HG03135 (cell line): ENCODE measurements at regions not wholly inside any gene's neighbourhood (a gene's known extent, or its start where the extent isn't known, plus 50 kb on each side); places are given as distances from the start of the nearest gene placed in this dataset.
"Not testable (repeated sequence)": the region's sequence is repeated elsewhere in the genome, so short reads cannot be mapped to it uniquely, and the experiment has no call there.

ENCODE experiments used
- ATAC-seq: cut with Tn5 transposase; IDR thresholded peaks from one replicate; pipeline ENCODE4 v1.9.1; 2021; ENCODE audit warnings: mild to moderate bottlenecking, moderate library complexity; ENCODE audit not compliant: unreplicated experiment

DNA sequence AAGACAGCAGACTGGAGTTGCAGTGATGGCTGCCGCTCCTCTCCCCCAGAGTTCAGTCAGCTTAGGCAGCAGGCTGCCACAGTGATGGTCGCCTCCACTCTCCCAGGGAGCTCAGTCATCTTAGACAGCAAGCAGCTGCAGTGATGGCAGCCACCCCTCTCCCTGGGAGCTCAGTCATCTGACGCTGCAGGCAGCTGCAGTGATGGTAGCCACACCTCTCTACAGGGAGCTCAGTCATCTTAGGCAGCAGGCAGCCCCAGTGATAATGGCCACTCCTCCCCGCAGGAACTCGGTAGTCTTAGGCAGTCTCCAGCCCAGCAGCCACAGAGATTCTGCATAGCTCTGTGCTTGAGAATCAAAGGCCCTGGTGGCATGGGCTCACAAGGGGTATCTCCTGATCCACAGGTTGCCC lies 582.7 kb downstream of the DTWD2 start:
- ATAC-seq, result no peak

DNA sequence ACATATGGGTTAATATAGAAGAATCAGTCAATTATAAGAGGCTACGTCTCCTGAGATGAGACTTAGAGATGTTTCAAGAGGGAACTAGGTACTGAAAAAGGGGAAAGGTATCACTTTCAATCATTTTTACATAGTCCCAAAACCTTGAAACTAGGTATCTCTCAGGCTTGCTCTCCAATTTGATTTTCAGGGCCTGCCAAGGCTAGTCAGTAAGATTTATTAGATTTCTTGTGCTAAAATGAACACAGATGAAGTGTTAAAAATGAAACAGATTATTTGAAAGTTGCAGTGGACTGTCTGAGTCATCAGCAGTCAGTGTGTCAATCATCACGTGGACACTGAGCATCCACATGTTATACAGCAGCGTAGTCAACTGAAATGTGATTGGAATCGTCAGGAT lies 591.1 kb downstream of the DTWD2 start:
- ATAC-seq, result no peak

- ATAC-seq, result no peak
Measured at GRCh38 chr5:118392491-118392890, 595.9 kb downstream of the DTWD2 start.

DNA sequence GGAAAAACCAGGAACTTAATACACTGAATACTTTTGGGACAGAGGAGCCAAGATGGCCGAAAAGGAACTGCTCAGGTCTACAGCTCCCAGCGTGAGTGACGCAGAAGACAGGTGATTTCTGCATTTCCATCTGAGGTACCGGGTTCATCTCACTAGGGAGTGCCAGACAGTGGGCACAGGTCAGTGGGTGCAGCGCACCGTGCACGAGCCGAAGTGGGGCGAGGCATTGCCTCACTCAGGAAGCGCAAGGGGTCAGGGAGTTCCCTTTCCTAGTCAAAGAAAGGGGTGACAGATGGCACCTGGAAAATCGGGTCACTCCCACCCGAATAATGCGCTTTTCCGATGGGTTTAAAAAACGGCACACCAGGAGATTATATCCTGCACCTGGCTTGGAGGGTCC lies 605.4 kb downstream of the DTWD2 start:
- not testable (repeated sequence) for ATAC-seq

GRCh38 chr5:118379470-118379869 lies 608.9 kb downstream of the DTWD2 start:
- no peak for ATAC-seq

DNA sequence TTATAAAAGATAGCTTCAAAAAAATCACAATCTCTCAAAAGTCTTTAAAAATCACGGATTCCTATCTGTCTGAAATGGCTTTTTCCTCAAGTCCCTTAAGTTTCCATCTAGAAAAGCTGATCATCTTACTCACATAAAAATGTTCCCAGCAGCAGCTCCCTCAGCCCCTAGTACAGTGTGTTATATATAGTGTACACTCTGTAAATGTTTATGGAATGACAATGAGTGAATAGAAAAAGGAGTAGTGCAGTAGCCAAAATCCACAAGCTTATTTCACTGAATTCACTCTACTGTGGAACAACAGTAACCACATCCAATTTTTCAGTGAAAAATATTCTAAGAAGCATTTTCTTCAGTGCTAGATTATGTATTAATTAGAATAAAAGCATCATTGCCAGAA lies 609.4 kb downstream of the DTWD2 start:
- no peak for ATAC-seq

- ATAC-seq, result no peak
Measured at GRCh38 chr5:118377420-118377819, 610.9 kb downstream of the DTWD2 start.

GRCh38 chr5:118371973-118372831 lies 616.1 kb downstream of the DTWD2 start:
- no peak for ATAC-seq

- ATAC-seq, result no peak
Measured at GRCh38 chr5:118366429-118366828, 621.9 kb downstream of the DTWD2 start.

- no peak for ATAC-seq
Measured at GRCh38 chr5:118365718-118366117, 622.6 kb downstream of the DTWD2 start.

DNA sequence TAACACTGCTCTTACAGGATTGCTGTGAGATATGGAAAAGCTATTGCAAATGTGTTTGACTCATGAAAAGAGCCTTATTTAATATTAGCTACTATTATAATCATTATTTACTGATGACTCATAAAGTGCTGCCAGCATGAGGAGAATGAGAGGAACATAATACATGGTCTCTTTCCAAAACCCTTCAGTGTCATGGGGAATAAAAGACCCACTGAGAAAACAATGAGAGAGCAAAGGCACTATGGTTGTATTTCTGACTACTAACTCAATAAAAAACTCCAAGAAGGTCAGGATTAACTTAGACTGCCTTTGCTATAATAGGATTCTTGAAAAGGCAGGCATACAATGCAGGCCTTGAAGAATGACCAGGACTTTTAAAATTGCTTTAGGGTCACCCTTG lies 633.5 kb downstream of the DTWD2 start:
- no peak for ATAC-seq

- no peak for ATAC-seq
Measured at GRCh38 chr5:118353970-118354369, 634.4 kb downstream of the DTWD2 start.

GRCh38 chr5:118336468-118336867 lies 651.9 kb downstream of the DTWD2 start:
- no peak for ATAC-seq

DNA sequence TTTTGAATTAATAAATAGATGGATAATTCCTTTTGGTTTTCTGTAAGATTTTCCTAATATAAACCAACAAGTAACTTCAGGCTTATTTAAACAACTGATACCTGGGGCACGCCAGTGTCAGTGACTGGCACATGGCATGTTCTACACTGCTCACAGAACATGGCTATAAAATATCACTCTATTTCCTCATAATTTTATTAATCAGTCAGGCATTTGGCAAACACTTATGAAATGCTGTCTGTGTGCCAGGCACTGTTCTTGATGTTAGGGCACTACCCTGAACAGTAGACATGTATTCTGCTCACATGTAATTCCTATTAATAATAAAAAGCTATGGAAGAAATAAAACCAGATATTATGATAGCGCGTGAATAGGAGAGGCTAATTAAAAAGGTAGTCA lies 661.0 kb downstream of the DTWD2 start:
- ATAC-seq, result no peak

- no peak for ATAC-seq
Measured at GRCh38 chr5:118326481-118327045, 661.8 kb downstream of the DTWD2 start.

- ATAC-seq, result no peak
Measured at GRCh38 chr5:118325931-118326330, 662.4 kb downstream of the DTWD2 start.

DNA sequence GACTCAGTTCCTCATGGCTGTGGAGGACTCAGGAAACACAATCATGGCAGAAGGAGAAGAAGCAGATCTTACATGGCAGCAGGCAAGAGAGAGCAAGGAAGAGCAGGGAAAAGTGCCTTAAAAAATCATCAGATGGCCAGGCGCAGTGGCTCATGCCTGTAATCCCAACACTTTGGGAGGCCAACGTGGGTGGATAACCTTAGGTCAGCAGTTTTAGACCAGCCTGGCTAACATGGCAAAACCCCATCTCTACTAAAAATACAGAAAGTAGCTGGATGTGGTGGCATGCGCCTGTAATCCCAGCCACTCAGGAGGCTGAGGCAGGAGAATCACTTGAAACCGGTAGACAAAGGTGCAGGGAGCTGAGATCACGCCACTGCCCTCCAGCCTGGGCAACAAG lies 664.6 kb downstream of the DTWD2 start:
- ATAC-seq, result not testable (repeated sequence)

DNA sequence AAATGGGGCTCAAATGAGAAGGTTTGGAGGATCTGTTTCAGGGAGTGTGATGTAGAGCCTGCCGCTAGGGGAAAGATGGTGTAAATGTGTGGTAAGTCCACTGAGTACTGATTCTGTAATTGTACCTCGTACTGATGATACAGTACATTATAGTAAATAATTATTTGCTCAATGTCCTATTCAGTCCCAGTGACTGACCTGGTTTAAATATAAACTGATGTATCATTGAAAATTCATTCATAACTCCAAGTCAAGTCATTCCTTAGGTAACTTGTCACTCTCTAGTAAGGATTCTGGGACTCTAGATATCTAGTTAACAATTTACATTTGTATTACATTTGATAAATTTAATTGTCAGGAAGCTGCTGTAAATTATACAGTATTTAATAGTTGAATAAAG lies 667.3 kb downstream of the DTWD2 start:
- no peak for ATAC-seq

- ATAC-seq, result no peak
Measured at GRCh38 chr5:118320121-118320520, 668.2 kb downstream of the DTWD2 start.

DNA sequence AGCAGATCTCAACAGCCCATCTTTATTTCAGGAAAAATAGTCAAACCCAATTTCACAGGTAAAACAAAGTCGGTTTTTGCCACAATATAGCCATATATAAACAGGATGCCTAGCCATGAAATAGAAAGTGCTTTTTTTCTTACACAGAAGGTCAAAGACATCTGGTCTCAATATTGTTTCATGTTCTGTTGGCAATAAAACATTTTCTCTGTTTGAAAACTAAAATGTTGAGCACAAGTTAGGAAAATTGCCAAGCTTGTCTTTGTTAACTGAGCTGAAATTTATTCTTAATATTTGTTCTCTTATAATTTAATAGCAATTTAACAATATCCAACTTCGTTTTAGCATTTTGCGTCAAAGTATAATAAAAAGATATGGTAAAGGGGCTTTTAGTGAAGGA lies 673.4 kb downstream of the DTWD2 start:
- ATAC-seq, result no peak

DNA sequence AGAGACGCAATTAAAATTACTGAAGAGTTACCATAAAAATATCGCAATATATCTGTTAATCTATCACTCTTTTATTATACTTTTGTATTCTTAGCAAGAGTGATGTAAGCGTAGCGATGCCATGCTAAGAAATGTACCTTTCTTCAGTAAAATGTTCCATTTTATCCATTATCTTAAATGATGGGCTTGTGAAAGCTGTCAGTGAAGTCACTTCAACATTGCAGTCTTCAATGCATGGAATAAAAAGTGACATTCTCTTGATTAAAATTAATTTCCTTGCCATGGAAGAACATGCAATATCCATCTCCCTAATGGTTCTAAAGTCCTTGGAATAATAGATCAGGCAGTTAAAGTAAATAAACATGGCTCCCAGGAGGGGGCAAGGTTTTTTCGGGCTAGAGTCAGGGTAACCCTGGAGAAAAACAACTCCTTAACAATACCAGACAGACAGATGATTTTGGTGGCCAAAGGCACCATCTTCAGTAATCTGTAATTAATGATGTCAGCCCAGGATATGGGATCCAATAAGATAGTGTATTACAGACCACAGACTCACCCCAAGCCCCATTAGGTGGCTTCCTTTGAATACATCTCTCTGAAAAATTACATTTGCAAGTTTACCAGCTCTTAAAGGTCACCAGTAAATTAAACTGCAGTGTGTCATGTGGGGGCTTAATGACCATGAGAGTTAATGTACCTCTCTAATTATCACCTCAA lies 677.1 kb downstream of the DTWD2 start:
- ATAC-seq, result no peak

- no peak for ATAC-seq
Measured at GRCh38 chr5:118310401-118310800, 677.9 kb downstream of the DTWD2 start.
